ENCODE measurements at regions not wholly inside any gene's neighbourhood (a gene's known extent, or its start where the extent isn't known, plus 50 kb on each side); places are given as distances from the start of the nearest gene placed in this dataset.

DNA sequence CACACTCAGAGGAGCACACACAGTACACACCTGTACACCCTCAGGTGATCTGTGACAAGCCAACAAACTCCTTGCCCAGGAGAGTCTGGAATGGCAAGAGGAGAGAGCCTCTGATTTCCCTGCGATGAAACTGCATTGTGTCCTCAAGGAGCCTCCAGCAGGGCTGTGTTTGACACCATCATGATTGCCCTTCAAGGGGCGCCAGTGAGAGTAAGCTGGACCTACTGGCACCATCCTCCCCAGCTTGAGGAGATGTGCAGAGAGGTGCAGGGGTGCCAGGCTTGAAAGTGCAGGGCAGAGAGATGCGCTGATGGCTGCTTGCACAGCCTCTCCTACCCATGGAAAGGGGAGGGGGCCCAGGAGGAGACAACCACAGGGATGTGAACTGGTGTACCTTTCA lies 188.8 kb upstream of the CADM1 start:
- no peak overlapping the region for H2AFZ ChIP-seq (ENCODE audit: low read length)
- H3K4me3 ChIP-seq (ENCODE audit: low read depth, low read length, poor library complexity, severe bottlenecking), result no peak overlapping the region
- no peaks in the 10 kb centered on the region for H4K20me1 ChIP-seq (ENCODE audit: insufficient read depth, low read length)
- no peak overlapping the region for H3K4me2 ChIP-seq (ENCODE audit: low read length)
- H3K4me1 ChIP-seq (ENCODE audit: insufficient read depth, low read length, severe bottlenecking), result no peaks in the 10 kb centered on the region
- no peaks in the 10 kb centered on the region for H3K27me3 ChIP-seq (ENCODE audit: insufficient read depth, low read length)
- H3K79me2 ChIP-seq (ENCODE audit: insufficient read depth, low read length), result no peaks in the 10 kb centered on the region
- H3K9ac ChIP-seq (ENCODE audit: low read length), result no peak overlapping the region
- no peak for TF ChIP-seq EZH2 (IDR thresholded peaks at IDR 0.05; ENCODE audit: borderline replicate concordance, low read length)
- H3K9me2 ChIP-seq (ENCODE audit: low read depth, low read length), result no peaks in the 10 kb centered on the region
- H3K27ac ChIP-seq (ENCODE audit: low read depth, low read length, poor library complexity, severe bottlenecking), result no peak overlapping the region
- H3F3A ChIP-seq (ENCODE audit: insufficient read depth, low read length), result no peaks in the 10 kb centered on the region
- H3K9me3 ChIP-seq (ENCODE audit: low read length), result no peaks in the 10 kb centered on the region
- H3K36me3 ChIP-seq (ENCODE audit: insufficient read depth, low read length), result no peaks in the 10 kb centered on the region

GRCh38 chr11:115691030-115691429 lies 186.8 kb upstream of the CADM1 start:
- Histone ChIP-seq H3K36me3 (ENCODE audit: insufficient read depth, low read length) (no peaks in the 10 kb centered on the region), H2AFZ (ENCODE audit: low read length) (no peak overlapping the region), H3K9me3 (ENCODE audit: low read length) (no peaks in the 10 kb centered on the region), H3K4me1 (ENCODE audit: insufficient read depth, low read length, severe bottlenecking) (no peaks in the 10 kb centered on the region), H3K27ac (ENCODE audit: low read depth, low read length, poor library complexity, severe bottlenecking) (no peak overlapping the region), H3K4me2 (ENCODE audit: low read length) (no peak overlapping the region), H3K4me3 (ENCODE audit: low read depth, low read length, poor library complexity, severe bottlenecking) (no peak overlapping the region), H4K20me1 (ENCODE audit: insufficient read depth, low read length) (no peaks in the 10 kb centered on the region), H3K9me2 (ENCODE audit: low read depth, low read length) (no peaks in the 10 kb centered on the region), H3K9ac (ENCODE audit: low read length) (no peak overlapping the region), H3K79me2 (ENCODE audit: insufficient read depth, low read length) (no peaks in the 10 kb centered on the region), H3F3A (ENCODE audit: insufficient read depth, low read length) (no peaks in the 10 kb centered on the region), H3K27me3 (ENCODE audit: insufficient read depth, low read length) (no peaks in the 10 kb centered on the region)
- no peak for TF ChIP-seq EZH2 (IDR thresholded peaks at IDR 0.05; ENCODE audit: borderline replicate concordance, low read length)
- TF ChIP-seq, protein P1, sequence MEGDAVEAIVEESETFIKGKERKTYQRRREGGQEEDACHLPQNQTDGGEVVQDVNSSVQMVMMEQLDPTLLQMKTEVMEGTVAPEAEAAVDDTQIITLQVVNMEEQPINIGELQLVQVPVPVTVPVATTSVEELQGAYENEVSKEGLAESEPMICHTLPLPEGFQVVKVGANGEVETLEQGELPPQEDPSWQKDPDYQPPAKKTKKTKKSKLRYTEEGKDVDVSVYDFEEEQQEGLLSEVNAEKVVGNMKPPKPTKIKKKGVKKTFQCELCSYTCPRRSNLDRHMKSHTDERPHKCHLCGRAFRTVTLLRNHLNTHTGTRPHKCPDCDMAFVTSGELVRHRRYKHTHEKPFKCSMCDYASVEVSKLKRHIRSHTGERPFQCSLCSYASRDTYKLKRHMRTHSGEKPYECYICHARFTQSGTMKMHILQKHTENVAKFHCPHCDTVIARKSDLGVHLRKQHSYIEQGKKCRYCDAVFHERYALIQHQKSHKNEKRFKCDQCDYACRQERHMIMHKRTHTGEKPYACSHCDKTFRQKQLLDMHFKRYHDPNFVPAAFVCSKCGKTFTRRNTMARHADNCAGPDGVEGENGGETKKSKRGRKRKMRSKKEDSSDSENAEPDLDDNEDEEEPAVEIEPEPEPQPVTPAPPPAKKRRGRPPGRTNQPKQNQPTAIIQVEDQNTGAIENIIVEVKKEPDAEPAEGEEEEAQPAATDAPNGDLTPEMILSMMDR (IDR thresholded peaks at IDR 0.05; ENCODE audit: low read length), result no peak

DNA sequence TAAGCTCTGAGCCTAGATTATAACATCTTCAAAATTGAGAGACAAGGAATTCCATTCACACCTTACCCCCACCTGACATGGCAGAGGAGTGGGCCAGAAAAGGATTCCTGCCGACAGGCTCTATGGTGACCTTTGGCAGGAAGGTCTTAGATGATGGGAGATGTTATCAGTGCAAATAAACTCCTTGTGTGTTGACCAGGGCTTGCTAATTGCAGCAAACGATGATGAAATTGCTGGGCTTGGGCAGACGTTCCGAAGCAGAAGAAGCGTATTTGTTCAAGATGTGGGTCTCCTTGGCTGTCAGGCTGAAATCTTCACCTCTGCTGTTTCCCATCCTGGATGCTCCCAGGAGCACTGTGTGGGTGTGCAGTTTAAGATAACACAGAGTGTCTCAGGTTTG lies 183.7 kb upstream of the CADM1 start:
- TF ChIP-seq, protein P1 (IDR thresholded peaks at IDR 0.05; ENCODE audit: low read length), result no peak
- TF ChIP-seq EZH2 (IDR thresholded peaks at IDR 0.05; ENCODE audit: borderline replicate concordance, low read length), result no peak
- no peaks in the 10 kb centered on the region for H3K9me2 ChIP-seq (ENCODE audit: low read depth, low read length)
- H4K20me1 ChIP-seq (ENCODE audit: insufficient read depth, low read length), result no peaks in the 10 kb centered on the region
- no peaks in the 10 kb centered on the region for H3K36me3 ChIP-seq (ENCODE audit: insufficient read depth, low read length)
- no peak overlapping the region for H3K9ac ChIP-seq (ENCODE audit: low read length)
- no peak overlapping the region for H3K4me2 ChIP-seq (ENCODE audit: low read length)
- H3K79me2 ChIP-seq (ENCODE audit: insufficient read depth, low read length), result no peaks in the 10 kb centered on the region
- H3K4me3 ChIP-seq (ENCODE audit: low read depth, low read length, poor library complexity, severe bottlenecking), result no peak overlapping the region
- no peak overlapping the region for H2AFZ ChIP-seq (ENCODE audit: low read length)
- no peak overlapping the region for H3K27ac ChIP-seq (ENCODE audit: low read depth, low read length, poor library complexity, severe bottlenecking)
- no peaks in the 10 kb centered on the region for H3K9me3 ChIP-seq (ENCODE audit: low read length)
- H3K27me3 ChIP-seq (ENCODE audit: insufficient read depth, low read length), result no peaks in the 10 kb centered on the region
- H3K4me1 ChIP-seq (ENCODE audit: insufficient read depth, low read length, severe bottlenecking), result no peaks in the 10 kb centered on the region
- H3F3A ChIP-seq (ENCODE audit: insufficient read depth, low read length), result no peaks in the 10 kb centered on the region

DNA sequence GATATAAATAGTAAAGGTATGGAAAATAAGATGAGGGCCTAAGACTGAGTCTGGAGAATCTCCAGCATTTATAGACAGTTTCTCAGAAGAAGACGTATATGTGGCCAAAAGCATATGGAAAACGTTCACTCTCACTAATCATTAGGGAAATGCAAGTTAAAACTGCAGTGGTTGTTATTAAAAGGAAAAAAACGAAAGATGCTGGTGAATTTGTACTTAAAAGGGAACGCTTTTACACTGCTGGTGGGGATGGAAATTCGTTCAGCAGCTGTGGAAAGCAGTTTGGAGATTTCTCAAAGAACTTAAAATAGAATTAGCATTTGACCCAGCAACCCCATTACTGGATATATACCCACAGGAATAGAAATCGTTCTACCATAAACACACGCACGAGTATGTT lies 180.5 kb upstream of the CADM1 start:
- no peaks in the 10 kb centered on the region for H3K9me2 ChIP-seq (ENCODE audit: low read depth, low read length)
- no peak overlapping the region for H2AFZ ChIP-seq (ENCODE audit: low read length)
- H3K27me3 ChIP-seq (ENCODE audit: insufficient read depth, low read length), result no peaks in the 10 kb centered on the region
- no peaks in the 10 kb centered on the region for H3K79me2 ChIP-seq (ENCODE audit: insufficient read depth, low read length)
- H3K9ac ChIP-seq (ENCODE audit: low read length), result no peak overlapping the region
- TF ChIP-seq EZH2 (IDR thresholded peaks at IDR 0.05; ENCODE audit: borderline replicate concordance, low read length), result no peak
- TF ChIP-seq, protein P1 (IDR thresholded peaks at IDR 0.05; ENCODE audit: low read length), result no peak
- no peaks in the 10 kb centered on the region for H3K4me1 ChIP-seq (ENCODE audit: insufficient read depth, low read length, severe bottlenecking)
- no peak overlapping the region for H3K4me3 ChIP-seq (ENCODE audit: low read depth, low read length, poor library complexity, severe bottlenecking)
- no peak overlapping the region for H3K27ac ChIP-seq (ENCODE audit: low read depth, low read length, poor library complexity, severe bottlenecking)
- no peaks in the 10 kb centered on the region for H4K20me1 ChIP-seq (ENCODE audit: insufficient read depth, low read length)
- H3F3A ChIP-seq (ENCODE audit: insufficient read depth, low read length), result no peaks in the 10 kb centered on the region
- no peaks in the 10 kb centered on the region for H3K36me3 ChIP-seq (ENCODE audit: insufficient read depth, low read length)
- H3K9me3 ChIP-seq (ENCODE audit: low read length), result no peaks in the 10 kb centered on the region
- no peak overlapping the region for H3K4me2 ChIP-seq (ENCODE audit: low read length)

All from OCI-LY1 (cell line).